DOHH2 (cell line): ENCODE measurements at regions not wholly inside any gene's neighbourhood (a gene's known extent, or its start where the extent isn't known, plus 50 kb on each side); places are given as distances from the start of the nearest gene placed in this dataset.

Experiments used
- H3F3A ChIP-seq: fragments of 200-600 bp; sonication (generic), shearing (Covaris generic); 2 replicates; pipeline ENCODE4 v1.6.0; 2016; ENCODE audit warnings: antibody characterized with exemption, mild to moderate bottlenecking; ENCODE audit not compliant: control insufficient read depth, insufficient read depth
- H3K27ac ChIP-seq: fragments of 200-600 bp; sonication (generic); 2 replicates; pipeline ENCODE4 v1.5.1; 2014; ENCODE audit warnings: low read depth, mild to moderate bottlenecking, low read length, moderate library complexity
- H3K27me3 ChIP-seq: fragments of 200-600 bp; sonication (generic); 2 replicates; pipeline ENCODE4 v1.6.1; 2014; ENCODE audit warnings: mild to moderate bottlenecking, low read length, mixed read lengths; ENCODE audit not compliant: control insufficient read depth
- H3K36me3 ChIP-seq: fragments of 200-600 bp; sonication (generic); 2 replicates; pipeline ENCODE4 v1.6.1; 2014; ENCODE audit warnings: mild to moderate bottlenecking, low read length, moderate library complexity, mixed read lengths; ENCODE audit not compliant: control insufficient read depth
- H3K4me1 ChIP-seq: fragments of 200-600 bp; sonication (generic); 2 replicates; pipeline ENCODE4 v1.6.1; 2014; ENCODE audit warnings: mild to moderate bottlenecking, low read length, mixed read lengths; ENCODE audit not compliant: control insufficient read depth
- H3K4me2 ChIP-seq: fragments of 200-600 bp; sonication (generic); 2 replicates; pipeline ENCODE4 v1.6.0; 2014; ENCODE audit warnings: mild to moderate bottlenecking, low read length, moderate library complexity
- H3K4me3 ChIP-seq: fragments of 200-600 bp; sonication (generic); 2 replicates; pipeline ENCODE4 v1.5.1; 2014; ENCODE audit warnings: mild to moderate bottlenecking, low read length, mixed read lengths
- H3K79me2 ChIP-seq: fragments of 200-600 bp; sonication (generic); 2 replicates; pipeline ENCODE4 v1.6.1; 2014; ENCODE audit warnings: mild to moderate bottlenecking, low read length, mixed read lengths; ENCODE audit not compliant: control insufficient read depth
- H3K9me2 ChIP-seq: fragments of 200-600 bp; sonication (generic); replicated peaks from 2 replicates; pipeline ENCODE4 v1.6.1; 2014; ENCODE audit warnings: mild to moderate bottlenecking, low read length, mixed read lengths; ENCODE audit not compliant: control insufficient read depth
- H3K9me3 ChIP-seq: fragments of 200-600 bp; sonication (generic); 2 replicates; pipeline ENCODE4 v1.6.1; 2014; ENCODE audit warnings: antibody characterized with exemption, low read length, mixed read lengths; ENCODE audit not compliant: control insufficient read depth, insufficient read depth
- H4K20me1 ChIP-seq: fragments of 200-600 bp; sonication (generic); 2 replicates; pipeline ENCODE4 v1.6.0; 2014; ENCODE audit warnings: low read depth, mild to moderate bottlenecking, antibody characterized with exemption, low read length, moderate library complexity; ENCODE audit not compliant: control insufficient read depth, insufficient read depth
- EZH2phosphoT487 ChIP-seq: fragments of 200-600 bp; sonication (generic); IDR thresholded peaks from 2 replicates; pipeline ENCODE4 v1.6.1; 2017; ENCODE audit warnings: borderline replicate concordance, mild to moderate bottlenecking, antibody characterized with exemption, low read length, moderate library complexity, mixed read lengths
- TF ChIP-seq, protein P1 (sequence below): fragments of 200-600 bp; sonication (generic); IDR thresholded peaks from one replicate; pipeline ENCODE4 v1.5.1; 2014; ENCODE audit warnings: antibody characterized with exemption, mild to moderate bottlenecking, low read depth, low read length; ENCODE audit not compliant: poor library complexity, severe bottlenecking

DNA sequence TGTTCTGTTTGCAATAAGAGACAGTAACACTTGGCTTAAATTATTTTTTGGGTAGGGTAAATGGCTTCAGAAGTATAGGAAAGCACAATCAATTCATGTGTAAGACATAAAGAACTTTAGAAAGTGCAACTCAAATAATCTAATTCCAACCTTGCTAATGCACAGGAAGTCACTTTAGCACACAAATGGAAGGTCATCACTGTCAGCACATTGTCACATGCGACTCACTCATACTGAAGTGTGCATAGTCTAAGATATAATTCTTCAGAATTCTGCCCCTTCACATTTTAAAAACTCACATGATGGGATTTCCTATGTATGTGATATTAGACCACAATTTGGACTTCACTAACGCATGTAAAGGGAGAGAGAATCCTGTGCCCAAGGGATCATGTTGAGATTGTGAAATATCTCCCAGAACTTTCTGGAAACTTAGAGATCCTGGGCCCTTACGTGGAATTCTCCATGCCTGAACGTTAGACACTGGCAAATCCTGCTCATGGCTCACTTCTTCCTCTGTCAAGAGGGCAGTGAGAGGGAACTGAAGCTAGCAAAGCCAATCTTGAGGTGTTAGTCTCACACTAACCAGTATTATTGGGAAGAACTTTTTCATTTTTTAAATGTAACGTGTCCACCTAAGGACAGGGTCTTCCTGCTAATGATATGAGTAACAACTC lies 403.2 kb upstream of the PTGER4 start:
- no peaks in the 10 kb centered on the region for H3F3A ChIP-seq
- H3K4me2 ChIP-seq: no peak overlapping the region
- H3K36me3 ChIP-seq: no peaks in the 10 kb centered on the region
- no peaks in the 10 kb centered on the region for H3K9me2 ChIP-seq
- H3K79me2 ChIP-seq: no peaks in the 10 kb centered on the region
- H3K9me3 ChIP-seq: no peaks in the 10 kb centered on the region
- no peaks in the 10 kb centered on the region for H4K20me1 ChIP-seq
- no peak overlapping the region for H3K4me3 ChIP-seq
- no peaks in the 10 kb centered on the region for H3K4me1 ChIP-seq
- no peak overlapping the region for H3K27ac ChIP-seq
- no peaks in the 10 kb centered on the region for H3K27me3 ChIP-seq
- no peak for TF ChIP-seq EZH2phosphoT487
- TF ChIP-seq, protein P1, sequence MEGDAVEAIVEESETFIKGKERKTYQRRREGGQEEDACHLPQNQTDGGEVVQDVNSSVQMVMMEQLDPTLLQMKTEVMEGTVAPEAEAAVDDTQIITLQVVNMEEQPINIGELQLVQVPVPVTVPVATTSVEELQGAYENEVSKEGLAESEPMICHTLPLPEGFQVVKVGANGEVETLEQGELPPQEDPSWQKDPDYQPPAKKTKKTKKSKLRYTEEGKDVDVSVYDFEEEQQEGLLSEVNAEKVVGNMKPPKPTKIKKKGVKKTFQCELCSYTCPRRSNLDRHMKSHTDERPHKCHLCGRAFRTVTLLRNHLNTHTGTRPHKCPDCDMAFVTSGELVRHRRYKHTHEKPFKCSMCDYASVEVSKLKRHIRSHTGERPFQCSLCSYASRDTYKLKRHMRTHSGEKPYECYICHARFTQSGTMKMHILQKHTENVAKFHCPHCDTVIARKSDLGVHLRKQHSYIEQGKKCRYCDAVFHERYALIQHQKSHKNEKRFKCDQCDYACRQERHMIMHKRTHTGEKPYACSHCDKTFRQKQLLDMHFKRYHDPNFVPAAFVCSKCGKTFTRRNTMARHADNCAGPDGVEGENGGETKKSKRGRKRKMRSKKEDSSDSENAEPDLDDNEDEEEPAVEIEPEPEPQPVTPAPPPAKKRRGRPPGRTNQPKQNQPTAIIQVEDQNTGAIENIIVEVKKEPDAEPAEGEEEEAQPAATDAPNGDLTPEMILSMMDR: no peak

DNA sequence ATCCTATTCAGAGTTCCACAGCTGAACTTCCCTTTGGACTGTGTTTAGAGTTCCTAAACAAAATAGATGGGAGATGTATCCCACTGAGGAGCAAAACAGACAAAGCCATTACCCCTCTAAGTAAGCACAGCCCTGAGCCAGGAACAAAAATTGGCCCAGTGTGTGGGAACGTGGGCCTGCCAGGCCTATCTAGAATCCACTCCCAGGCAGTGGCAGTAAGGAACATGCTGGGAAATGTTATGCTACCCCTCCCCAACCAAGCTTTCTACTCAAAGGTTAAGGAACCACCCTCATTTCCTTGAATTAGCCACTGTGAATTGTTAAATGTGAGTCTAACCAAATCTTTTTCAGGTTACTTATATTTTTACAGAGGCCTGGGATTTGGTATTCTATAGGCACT lies 405.1 kb upstream of the PTGER4 start:
- Histone ChIP-seq H4K20me1 (no peaks in the 10 kb centered on the region), H3K27me3 (no peaks in the 10 kb centered on the region), H3K4me2 (no peak overlapping the region), H3F3A (no peaks in the 10 kb centered on the region), H3K4me3 (no peak overlapping the region), H3K27ac (no peak overlapping the region), H3K79me2 (no peaks in the 10 kb centered on the region), H3K4me1 (no peaks in the 10 kb centered on the region), H3K36me3 (no peaks in the 10 kb centered on the region), H3K9me2 (no peaks in the 10 kb centered on the region), H3K9me3 (no peaks in the 10 kb centered on the region)
- TF ChIP-seq, protein P1: no peak
- no peak for TF ChIP-seq EZH2phosphoT487

DNA sequence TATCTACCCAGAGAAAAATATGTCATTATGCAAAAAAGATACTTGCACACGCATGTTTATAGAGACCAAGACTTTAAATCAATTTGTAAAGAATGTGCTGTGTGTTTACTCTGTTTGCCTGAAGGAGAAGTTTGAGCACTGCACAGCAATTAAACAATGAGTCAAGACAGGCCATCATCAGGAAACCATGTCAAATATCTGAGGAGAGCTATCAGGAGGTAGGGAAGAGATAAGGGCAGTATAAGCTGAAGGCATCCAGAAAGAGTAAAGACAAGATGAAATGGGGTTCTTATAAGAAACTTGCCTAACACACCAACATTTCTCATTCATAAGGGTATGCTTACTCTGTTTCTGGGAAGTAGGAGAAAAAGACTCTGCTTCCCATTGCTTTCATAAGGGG lies 405.8 kb upstream of the PTGER4 start:
- no peaks in the 10 kb centered on the region for H3K9me3 ChIP-seq
- no peaks in the 10 kb centered on the region for H3K9me2 ChIP-seq
- no peak overlapping the region for H3K27ac ChIP-seq
- no peaks in the 10 kb centered on the region for H3K27me3 ChIP-seq
- no peaks in the 10 kb centered on the region for H3K36me3 ChIP-seq
- TF ChIP-seq EZH2phosphoT487: no peak
- TF ChIP-seq, protein P1: no peak
- no peaks in the 10 kb centered on the region for H3F3A ChIP-seq
- H4K20me1 ChIP-seq: no peaks in the 10 kb centered on the region
- H3K4me3 ChIP-seq: no peak overlapping the region
- H3K79me2 ChIP-seq: no peaks in the 10 kb centered on the region
- H3K4me1 ChIP-seq: no peaks in the 10 kb centered on the region
- H3K4me2 ChIP-seq: no peak overlapping the region
